Fibroblast of skin of scalp (primary cell): ENCODE measurements at regions not wholly inside any gene's neighbourhood (a gene's known extent, or its start where the extent isn't known, plus 50 kb on each side); places are given as distances from the start of the nearest gene placed in this dataset.
A peak's percentile ranks its signal among the peaks of the same experiment; 100 is the strongest.

Experiments used
- DNase-seq: peaks from one replicate; pipeline ENCODE4 v3.0.0-alpha.2; 2013

GRCh38 chr16:35296962-35297653 lies 1837.7 kb downstream of the TP53TG3F start:
- DNase-seq: no peak

GRCh38 chr16:35298460-35299243 lies 1839.2 kb downstream of the TP53TG3F start:
- no peak for DNase-seq

GRCh38 chr16:35302859-35303258 lies 1843.4 kb downstream of the TP53TG3F start:
- DNase-seq: no peak

GRCh38 chr16:35305476-35305875 lies 1846.1 kb downstream of the TP53TG3F start:
- DNase-seq: no peak

GRCh38 chr16:35306915-35307314 lies 1847.5 kb downstream of the TP53TG3F start:
- DNase-seq: no peak

- DNase-seq: no peak
These were observed 1849.3 kb downstream of the TP53TG3F start for GRCh38 chr16:35308674-35309073.

- no peak for DNase-seq
These were observed 1851.6 kb downstream of the TP53TG3F start for GRCh38 chr16:35310999-35311398.

GRCh38 chr16:35311475-35311874 lies 1852.1 kb downstream of the TP53TG3F start:
- no peak for DNase-seq

- DNase-seq: no peak
These were observed 1854.9 kb downstream of the TP53TG3F start for GRCh38 chr16:35314298-35314697.

GRCh38 chr16:35319536-35320192 lies 1860.3 kb downstream of the TP53TG3F start:
- DNase-seq: no peak

GRCh38 chr16:35325936-35326335 lies 1866.5 kb downstream of the TP53TG3F start:
- no peak for DNase-seq

- no peak for DNase-seq
These were observed 1879.9 kb downstream of the TP53TG3F start for GRCh38 chr16:35339337-35339736.

GRCh38 chr16:35342012-35342411 lies 1882.6 kb downstream of the TP53TG3F start:
- DNase-seq: no peak

- no peak for DNase-seq
These were observed 1884.8 kb downstream of the TP53TG3F start for GRCh38 chr16:35344012-35344762.

GRCh38 chr16:35352431-35352830 lies 1893.0 kb downstream of the TP53TG3F start:
- DNase-seq: no peak

GRCh38 chr16:35363510-35363909 lies 1904.1 kb downstream of the TP53TG3F start:
- no peak for DNase-seq

GRCh38 chr16:35364263-35364662 lies 1904.9 kb downstream of the TP53TG3F start:
- DNase-seq: no peak

- no peak for DNase-seq
These were observed 1906.3 kb downstream of the TP53TG3F start for GRCh38 chr16:35365675-35366074.

- DNase-seq: no peak
These were observed 1911.2 kb downstream of the TP53TG3F start for GRCh38 chr16:35370617-35371016.

GRCh38 chr16:35377142-35377541 lies 1917.7 kb downstream of the TP53TG3F start:
- no peak for DNase-seq

GRCh38 chr16:35386619-35387018 lies 1927.2 kb downstream of the TP53TG3F start:
- no peak for DNase-seq

GRCh38 chr16:35391328-35391727 lies 1931.9 kb downstream of the TP53TG3F start:
- DNase-seq: peak; percentile 5

GRCh38 chr16:35398180-35398579 lies 1938.8 kb downstream of the TP53TG3F start:
- DNase-seq: no peak
